PC-3 (cell line): ENCODE measurements at regions not wholly inside any gene's neighbourhood (a gene's known extent, or its start where the extent isn't known, plus 50 kb on each side); places are given as distances from the start of the nearest gene placed in this dataset.

ENCODE experiments used
- ATAC-seq: fragments of 200-7000 bp; cut with Tn5 transposase; 2 replicates; pipeline ENCODE4 v1.9.1; 2020; ENCODE audit warnings: mild to moderate bottlenecking, moderate library complexity
- BruUV-seq: library from RNA; stranded (reverse); fragments of 400-500 nt; replicated peaks from 2 replicates; lab custom pipeline; 2021; lab: Mats Ljungman, UMichigan
- CTCF ChIA-PET: fragments of 300-600 bp; sonication (Branson Sonifier 250); formaldehyde crosslinking; loops from one replicate; lab custom pipeline; 2022; ENCODE audit warnings: antibody characterized with exemption; lab: Charles Lee
- POLR2A ChIA-PET: fragments of 300-600 bp; sonication (Branson Sonifier 250); formaldehyde crosslinking; loops from one replicate; lab custom pipeline; 2022; ENCODE audit warnings: antibody characterized with exemption; ENCODE audit not compliant: unreplicated experiment; lab: Charles Lee
- DNase-seq: peaks from one replicate; pipeline ENCODE4 v3.0.0-alpha.2; 2015
- H2AFZ ChIP-seq: fragments of 300-600 bp; sonication (generic); 2 replicates; pipeline ENCODE4 v1.6.0; 2016; ENCODE audit warnings: antibody characterized with exemption, low read length
- H3F3A ChIP-seq: fragments of 300-600 bp; sonication (generic); one replicate; pipeline ENCODE4 v1.6.0; 2017; ENCODE audit warnings: antibody characterized with exemption, low read length, control low read depth, mild to moderate bottlenecking; ENCODE audit not compliant: unreplicated experiment
- H3K27ac ChIP-seq: fragments of 300-600 bp; sonication (generic); 2 replicates; pipeline ENCODE4 v1.5.1; 2016; ENCODE audit warnings: mild to moderate bottlenecking, low read length
- H3K27me3 ChIP-seq: fragments of 300-600 bp; sonication (generic); 2 replicates; pipeline ENCODE4 v1.6.1; 2016; ENCODE audit warnings: low read length, mixed read lengths
- H3K36me3 ChIP-seq: fragments of 300-600 bp; sonication (generic); 2 replicates; pipeline ENCODE4 v1.6.1; 2016; ENCODE audit warnings: low read depth, mixed run types, low read length, mixed read lengths
- H3K4me1 ChIP-seq: fragments of 300-600 bp; sonication (generic); 2 replicates; pipeline ENCODE4 v1.5.1; 2016; ENCODE audit warnings: low read length; ENCODE audit not compliant: insufficient read depth
- H3K4me2 ChIP-seq: fragments of 300-600 bp; sonication (generic); 2 replicates; pipeline ENCODE4 v1.6.0; 2016; ENCODE audit warnings: low read length
- H3K4me3 ChIP-seq: fragments of 300-600 bp; sonication (generic); 2 replicates; pipeline ENCODE4 v1.5.1; 2016; ENCODE audit warnings: mild to moderate bottlenecking, low read length, mixed read lengths
- H3K79me2 ChIP-seq: fragments of 300-600 bp; sonication (generic); 2 replicates; pipeline ENCODE4 v1.6.1; 2017; ENCODE audit warnings: low read length, mixed read lengths
- H3K9ac ChIP-seq: fragments of 300-600 bp; sonication (generic); 2 replicates; pipeline ENCODE4 v1.6.0; 2016; ENCODE audit warnings: mild to moderate bottlenecking, low read length
- H3K9me2 ChIP-seq: fragments of 300-600 bp; sonication (generic); replicated peaks from 2 replicates; pipeline ENCODE4 v1.6.1; 2016; ENCODE audit warnings: mixed run types, low read length, mixed read lengths
- H3K9me3 ChIP-seq: fragments of 300-600 bp; sonication (generic); 2 replicates; pipeline ENCODE4 v1.6.1; 2016; ENCODE audit warnings: low read length, mixed read lengths
- H4K20me1 ChIP-seq: fragments of 300-600 bp; sonication (generic); 2 replicates; pipeline ENCODE4 v1.6.1; 2016; ENCODE audit warnings: low read length, mixed read lengths
- EZH2 ChIP-seq: fragments of 300-600 bp; sonication (generic); IDR thresholded peaks from one replicate; pipeline ENCODE4 v1.6.1; 2017; ENCODE audit warnings: antibody characterized with exemption, mild to moderate bottlenecking, low read length; ENCODE audit not compliant: unreplicated experiment
- EZH2phosphoT487 ChIP-seq: fragments of 300-600 bp; sonication (generic); IDR thresholded peaks from 2 replicates; pipeline ENCODE4 v1.6.1; 2018; ENCODE audit warnings: mild to moderate bottlenecking, antibody characterized with exemption, low read length, borderline replicate concordance
- intact Hi-C: fragments of 100-400 bp; cut with micrococcal nuclease; formaldehyde crosslinking; loops from 2 replicates; pipeline ENCODE4 v1.9.0; 2023
- TF ChIP-seq, protein P1 (sequence below): fragments of 300-600 bp; sonication (generic); conservative IDR thresholded peaks from 2 replicates; pipeline ENCODE4 v1.5.1; 2017; ENCODE audit warnings: antibody characterized with exemption, low read depth, mild to moderate bottlenecking, low read length

GRCh38 chr9:26523577-26523976, 369.0 kb downstream of the CAAP1 start:
- CTCF ChIA-PET = no interaction called here
- no peaks in the 10 kb centered on the region for H3K9me2 ChIP-seq
- DNase-seq (no peak), ATAC-seq (no peak)
- no peak overlapping the region for H3K4me3 ChIP-seq
- no peaks in the 10 kb centered on the region for H3K36me3 ChIP-seq
- no peaks in the 10 kb centered on the region for H3K4me1 ChIP-seq
- intact Hi-C loops = no loop called here
- H4K20me1 ChIP-seq = no peaks in the 10 kb centered on the region
- POLR2A ChIA-PET = no interaction called here
- H3K9me3 ChIP-seq = no peaks in the 10 kb centered on the region
- 0 out of 2 replicates have a peak, but pooled peaks cover 1% of the 10 kb centered on the region for H3K27me3 ChIP-seq
- H3F3A ChIP-seq = no peaks in the 10 kb centered on the region
- H3K27ac ChIP-seq = no peak overlapping the region
- H3K79me2 ChIP-seq = no peaks in the 10 kb centered on the region
- no peak overlapping the region for H3K4me2 ChIP-seq
- no peak for TF ChIP-seq EZH2phosphoT487
- TF ChIP-seq EZH2 = no peak
- TF ChIP-seq, protein P1, sequence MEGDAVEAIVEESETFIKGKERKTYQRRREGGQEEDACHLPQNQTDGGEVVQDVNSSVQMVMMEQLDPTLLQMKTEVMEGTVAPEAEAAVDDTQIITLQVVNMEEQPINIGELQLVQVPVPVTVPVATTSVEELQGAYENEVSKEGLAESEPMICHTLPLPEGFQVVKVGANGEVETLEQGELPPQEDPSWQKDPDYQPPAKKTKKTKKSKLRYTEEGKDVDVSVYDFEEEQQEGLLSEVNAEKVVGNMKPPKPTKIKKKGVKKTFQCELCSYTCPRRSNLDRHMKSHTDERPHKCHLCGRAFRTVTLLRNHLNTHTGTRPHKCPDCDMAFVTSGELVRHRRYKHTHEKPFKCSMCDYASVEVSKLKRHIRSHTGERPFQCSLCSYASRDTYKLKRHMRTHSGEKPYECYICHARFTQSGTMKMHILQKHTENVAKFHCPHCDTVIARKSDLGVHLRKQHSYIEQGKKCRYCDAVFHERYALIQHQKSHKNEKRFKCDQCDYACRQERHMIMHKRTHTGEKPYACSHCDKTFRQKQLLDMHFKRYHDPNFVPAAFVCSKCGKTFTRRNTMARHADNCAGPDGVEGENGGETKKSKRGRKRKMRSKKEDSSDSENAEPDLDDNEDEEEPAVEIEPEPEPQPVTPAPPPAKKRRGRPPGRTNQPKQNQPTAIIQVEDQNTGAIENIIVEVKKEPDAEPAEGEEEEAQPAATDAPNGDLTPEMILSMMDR = no peak
- BruUV-seq = no TSS peak
- no peak overlapping the region for H3K9ac ChIP-seq
- no peak overlapping the region for H2AFZ ChIP-seq

GRCh38 chr9:26520141-26520540, 372.5 kb downstream of the CAAP1 start:
- DNase-seq (no peak), ATAC-seq (no peak)
- ChIA-PET CTCF (no interaction called here), POLR2A (no interaction called here)
- Histone ChIP-seq H3F3A (no peaks in the 10 kb centered on the region), H3K4me1 (no peaks in the 10 kb centered on the region), H3K27me3 (0 out of 2 replicates have a peak, but pooled peaks cover 5% of the 10 kb centered on the region), H3K27ac (no peak overlapping the region), H3K36me3 (no peaks in the 10 kb centered on the region), H3K4me3 (no peak overlapping the region), H4K20me1 (no peaks in the 10 kb centered on the region), H3K9me3 (no peaks in the 10 kb centered on the region), H3K9me2 (no peaks in the 10 kb centered on the region), H3K9ac (no peak overlapping the region), H3K4me2 (no peak overlapping the region), H2AFZ (no peak overlapping the region), H3K79me2 (no peaks in the 10 kb centered on the region)
- TF ChIP-seq EZH2phosphoT487 (no peak), EZH2 (no peak)
- TF ChIP-seq, protein P1 = no peak
- intact Hi-C loops = no loop called here
- BruUV-seq = no TSS peak

DNA sequence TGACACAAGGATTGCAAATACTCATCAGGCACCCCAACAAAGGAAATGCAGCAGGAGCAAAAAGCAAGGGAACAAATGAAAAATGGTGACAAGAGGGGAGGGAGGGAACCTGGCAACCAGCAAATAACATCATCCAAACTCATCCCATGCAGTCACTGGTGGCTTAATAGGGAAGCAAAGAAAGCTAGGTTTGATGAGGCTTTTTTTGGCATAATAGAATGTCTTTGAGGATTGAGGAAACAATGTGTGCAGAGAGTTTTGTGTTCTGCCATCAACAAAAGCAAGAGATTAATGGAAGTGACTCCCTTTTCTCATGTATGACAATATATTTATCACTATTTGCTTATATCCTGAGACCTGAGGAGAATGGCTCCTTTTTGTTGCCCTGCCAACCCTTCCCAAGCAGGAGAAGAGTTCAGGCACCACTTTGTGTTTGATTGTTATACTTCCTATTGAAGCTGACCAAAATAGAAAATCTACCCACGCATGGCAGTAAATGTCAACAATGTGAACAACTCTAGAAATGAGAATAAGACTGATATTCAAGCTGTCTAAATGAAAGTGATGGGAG, 375.7 kb downstream of the CAAP1 start:
- POLR2A ChIA-PET = no interaction called here
- H3K36me3 ChIP-seq = no peaks in the 10 kb centered on the region

More for the DNA sequence above, 375.7 kb downstream of the CAAP1 start:
- H3K27ac ChIP-seq = no peak overlapping the region
- no peak overlapping the region for H2AFZ ChIP-seq
- no TSS peak for BruUV-seq
- ATAC-seq = no peak
- no peak overlapping the region for H3K4me3 ChIP-seq
- H3F3A ChIP-seq = no peaks in the 10 kb centered on the region
- no peaks in the 10 kb centered on the region for H3K9me3 ChIP-seq
- no peak overlapping the region for H3K4me2 ChIP-seq
- H4K20me1 ChIP-seq = no peaks in the 10 kb centered on the region
- no peaks in the 10 kb centered on the region for H3K4me1 ChIP-seq
- no peaks in the 10 kb centered on the region for H3K79me2 ChIP-seq
- 0 out of 2 replicates have a peak, but pooled peaks cover 5% of the 10 kb centered on the region for H3K27me3 ChIP-seq
- DNase-seq = no peak
- CTCF ChIA-PET = no interaction called here
- no peak overlapping the region for H3K9ac ChIP-seq
- TF ChIP-seq, protein P1 = no peak
- TF ChIP-seq EZH2 (no peak), EZH2phosphoT487 (no peak)
- no peaks in the 10 kb centered on the region for H3K9me2 ChIP-seq
- intact Hi-C loops = no loop called here
